ENCODE measurements at regions not wholly inside any gene's neighbourhood (a gene's known extent, or its start where the extent isn't known, plus 50 kb on each side); places are given as distances from the start of the nearest gene placed in this dataset.

GRCh38 chr11:10638316-10638925, 55.1 kb downstream of the IRAG1 start:
- TF ChIP-seq RFX5 (IDR thresholded peaks at IDR 0.05; ENCODE audit: borderline replicate concordance, low read depth, low read length) (no peak), YY1 (IDR thresholded peaks at IDR 0.05; ENCODE audit: low read depth, low read length) (no peak)

All from H1 (cell line).